H1 (cell line): ENCODE measurements at regions not wholly inside any gene's neighbourhood (a gene's known extent, or its start where the extent isn't known, plus 50 kb on each side); places are given as distances from the start of the nearest gene placed in this dataset.

Experiments used
- CTCF ChIA-PET: fragments of 300-600 bp; sonication (Branson Sonifier 250); formaldehyde crosslinking; loops from one replicate; lab custom pipeline; 2021; ENCODE audit not compliant: partially characterized antibody; lab: Charles Lee
- POLR2A ChIA-PET: fragments of 300-600 bp; sonication (Branson Sonifier 250); formaldehyde crosslinking; loops from one replicate; lab custom pipeline; 2021; ENCODE audit warnings: inconsistent platforms; ENCODE audit not compliant: partially characterized antibody; lab: Charles Lee
- DNase-seq, 2 experiments: peaks; one replicate each; pipeline versions ENCODE4 v3.0.0 to v3.0.0-alpha.2; 2010 to 2022; ENCODE audit warnings: low spot score in 2 of 2, low read depth in 1 of 2, mixed read lengths in 1 of 2
- FAIRE-seq: peaks from 2 replicates; lab custom pipeline; 2011; peaks lifted over from hg19 to GRCh38; lab: Jason Lieb, UNC
- H2AFZ ChIP-seq: 2 replicates; pipeline ENCODE4 v1.8.1; 2012; ENCODE audit warnings: low read length, inconsistent platforms
- H2AK5ac ChIP-seq: 2 replicates; pipeline ENCODE4 v1.6.1; 2013; ENCODE audit warnings: low read depth, low read length
- H2BK120ac ChIP-seq: replicated peaks from 2 replicates; pipeline ENCODE3; 2013; ENCODE audit warnings: low read depth, low read length, inconsistent platforms
- H2BK12ac ChIP-seq: 2 replicates; pipeline ENCODE4 v1.6.1; 2013; ENCODE audit warnings: low read depth, low read length
- H2BK15ac ChIP-seq: 2 replicates; pipeline ENCODE4 v1.6.1; 2013; ENCODE audit warnings: low read length
- H2BK20ac ChIP-seq: 2 replicates; pipeline ENCODE4 v1.6.1; 2013; ENCODE audit warnings: low read length
- H2BK5ac ChIP-seq: 2 replicates; pipeline ENCODE4 v1.6.1; 2013; ENCODE audit warnings: low read depth, low read length
- H3K14ac ChIP-seq: 2 replicates; pipeline ENCODE4 v1.6.1; 2013; ENCODE audit warnings: inconsistent platforms; ENCODE audit not compliant: insufficient read length
- H3K18ac ChIP-seq: 2 replicates; pipeline ENCODE4 v1.6.1; 2013; ENCODE audit warnings: low read length; ENCODE audit errors: extremely low read depth
- H3K23ac ChIP-seq: 2 replicates; pipeline ENCODE4 v1.6.1; 2013; ENCODE audit warnings: inconsistent platforms; ENCODE audit not compliant: insufficient read length
- H3K23me2 ChIP-seq: 2 replicates; pipeline ENCODE4 v1.6.1; 2013; ENCODE audit warnings: low read depth, low read length
- H3K27ac ChIP-seq: 2 replicates; pipeline ENCODE4 v1.6.1; 2011; ENCODE audit warnings: low read depth, low read length, inconsistent platforms
- H3K27me3 ChIP-seq, 4 experiments: replicated peaks in 1 of 4; 1 replicate in 1 of 4; 2 replicates in 3 of 4; pipeline versions ENCODE4 v1.6.1 to v1.8.1; 2011 to 2013; ENCODE audit warnings: low read length in 3 of 4, mild to moderate bottlenecking in 3 of 4, inconsistent platforms in 2 of 4, mixed read lengths in 2 of 4, moderate library complexity in 1 of 4; ENCODE audit not compliant: control insufficient read depth in 3 of 4, insufficient read depth in 3 of 4; ENCODE audit errors: extremely low read depth in 1 of 4
- H3K36me3 ChIP-seq, 4 experiments: 2 replicates each; pipeline versions ENCODE4 v1.6.1 to v1.8.1; 2011 to 2013; ENCODE audit warnings: mild to moderate bottlenecking in 4 of 4, low read length in 3 of 4, moderate library complexity in 2 of 4, control low read depth in 1 of 4, inconsistent platforms in 1 of 4; ENCODE audit not compliant: insufficient read depth in 4 of 4, control insufficient read depth in 2 of 4
- H3K4ac ChIP-seq: replicated peaks from 2 replicates; pipeline ENCODE3; 2013; ENCODE audit warnings: low read length, low read depth, mixed read lengths, inconsistent platforms; ENCODE audit not compliant: insufficient read length
- H3K4me1 ChIP-seq, 4 experiments: replicated peaks in 1 of 4; 1 replicate in 1 of 4; 2 replicates in 3 of 4; pipeline versions ENCODE4 v1.6.1 to v1.8.1; 2011 to 2013; ENCODE audit warnings: low read length in 3 of 4, inconsistent platforms in 2 of 4, mixed read lengths in 1 of 4; ENCODE audit not compliant: insufficient read depth in 4 of 4, control insufficient read depth in 3 of 4
- H3K4me2 ChIP-seq, 2 experiments: 2 replicates each; pipeline versions ENCODE4 v1.6.1 to v1.8.1; 2011 to 2013; ENCODE audit warnings: low read depth in 2 of 2, low read length in 2 of 2, control low read depth in 1 of 2, inconsistent platforms in 1 of 2, mild to moderate bottlenecking in 1 of 2; ENCODE audit not compliant: insufficient read depth in 1 of 2
- H3K4me3 ChIP-seq, 4 experiments: fragments of 200-600, 300-600 bp in 1 of 4; sonication (generic), shearing (Covaris generic), sonication (Bioruptor Twin) in 1 of 4; 2 replicates each; pipeline versions ENCODE4 v1.5.1 to v1.8.1; 2011 to 2016; ENCODE audit warnings: low read length in 4 of 4, low read depth in 3 of 4, control low read depth in 2 of 4, inconsistent platforms in 2 of 4, mild to moderate bottlenecking in 2 of 4, mixed read lengths in 1 of 4, moderate library complexity in 1 of 4; ENCODE audit not compliant: insufficient read depth in 2 of 4; ENCODE audit errors: extremely low read depth in 1 of 4
- H3K56ac ChIP-seq: replicated peaks from 2 replicates; pipeline ENCODE3; 2013; ENCODE audit warnings: low read depth, mild to moderate bottlenecking, mixed read lengths, low read length, inconsistent platforms; ENCODE audit not compliant: insufficient read length
- H3K79me1 ChIP-seq: 2 replicates; pipeline ENCODE4 v1.6.1; 2013; ENCODE audit warnings: low read depth, low read length, control low read depth
- H3K79me2 ChIP-seq, 2 experiments: 2 replicates each; pipeline versions ENCODE4 v1.6.1 to v1.8.1; 2012 to 2013; ENCODE audit warnings: low read length in 2 of 2, mild to moderate bottlenecking in 2 of 2, inconsistent platforms in 1 of 2; ENCODE audit not compliant: insufficient read depth in 2 of 2, control insufficient read depth in 1 of 2
- H3K9ac ChIP-seq, 4 experiments: replicated peaks in 1 of 4; 1 replicate in 1 of 4; 2 replicates in 3 of 4; pipeline versions ENCODE4 v1.6.1 to v1.8.1; 2011 to 2013; ENCODE audit warnings: low read depth in 3 of 4, low read length in 3 of 4, control low read depth in 2 of 4, mild to moderate bottlenecking in 2 of 4, moderate library complexity in 2 of 4, inconsistent platforms in 1 of 4; ENCODE audit errors: extremely low read depth in 1 of 4
- H3K9me3 ChIP-seq, 2 experiments: 2 replicates each; pipeline versions ENCODE4 v1.6.1 to v1.8.1; 2012 to 2013; ENCODE audit warnings: mild to moderate bottlenecking in 2 of 2, moderate library complexity in 2 of 2, control low read depth in 1 of 2, inconsistent platforms in 1 of 2, low read depth in 1 of 2, low read length in 1 of 2, mixed read lengths in 1 of 2; ENCODE audit not compliant: insufficient read depth in 2 of 2
- H4K20me1 ChIP-seq, 2 experiments: replicated peaks in 1 of 2; 2 replicates each; pipeline versions ENCODE3 to v1.8.1; 2011 to 2013; ENCODE audit warnings: inconsistent platforms in 2 of 2, low read length in 2 of 2, mild to moderate bottlenecking in 1 of 2; ENCODE audit not compliant: insufficient read depth in 2 of 2, control insufficient read depth in 1 of 2
- H4K5ac ChIP-seq: 2 replicates; pipeline ENCODE4 v1.6.1; 2013; ENCODE audit warnings: low read length, low read depth, mixed read lengths, inconsistent platforms; ENCODE audit not compliant: insufficient read length
- H4K8ac ChIP-seq: 2 replicates; pipeline ENCODE4 v1.8.0; 2013; ENCODE audit warnings: mild to moderate bottlenecking, moderate library complexity, low read length, inconsistent platforms; ENCODE audit not compliant: insufficient read depth; ENCODE audit errors: extremely low read depth
- H4K91ac ChIP-seq: replicated peaks from 2 replicates; pipeline ENCODE3; 2013; ENCODE audit warnings: low read length, mixed read lengths, inconsistent platforms; ENCODE audit not compliant: insufficient read length
- BRCA1 ChIP-seq: IDR thresholded peaks from 2 replicates; pipeline ENCODE4 v1.6.1; 2012; ENCODE audit warnings: low read depth, low read length, improper control_type of control experiment
- CTBP2 ChIP-seq: IDR thresholded peaks from 2 replicates; pipeline ENCODE4 v1.7.0; 2011; ENCODE audit warnings: borderline replicate concordance, mild to moderate bottlenecking, moderate library complexity, mixed read lengths, low read length; ENCODE audit not compliant: insufficient read depth, insufficient read length
- EGR1 ChIP-seq: IDR thresholded peaks from 2 replicates; pipeline ENCODE4 v1.6.1; 2011; ENCODE audit warnings: low read depth, low read length, borderline replicate concordance
- FOSL1 ChIP-seq: IDR thresholded peaks from 2 replicates; pipeline ENCODE4 v1.6.1; 2011; ENCODE audit warnings: mild to moderate bottlenecking, low read depth, low read length, moderate library complexity; ENCODE audit not compliant: insufficient read depth
- GTF2F1 ChIP-seq: IDR thresholded peaks from 2 replicates; pipeline ENCODE4 v1.6.1; 2012; ENCODE audit warnings: low read depth, low read length, improper control_type of control experiment, borderline replicate concordance
- HDAC2 ChIP-seq, 2 experiments: fragments of 300-600 bp in 1 of 2; sonication (generic) in 1 of 2; IDR thresholded peaks; 2 replicates each; pipeline ENCODE4 v1.6.1; 2011 to 2012; ENCODE audit warnings: low read depth in 2 of 2, low read length in 2 of 2, mild to moderate bottlenecking in 2 of 2, moderate library complexity in 2 of 2, borderline replicate concordance in 1 of 2, inconsistent platforms in 1 of 2
- JUN ChIP-seq: IDR thresholded peaks from 2 replicates; pipeline ENCODE4 v1.6.1; 2011; ENCODE audit warnings: low read depth, mild to moderate bottlenecking, improper control_type of control experiment, low read length
- MAFK ChIP-seq: IDR thresholded peaks from 2 replicates; pipeline ENCODE4 v1.6.1; 2012; ENCODE audit warnings: low read depth, mild to moderate bottlenecking, improper control_type of control experiment, low read length
- POLR2AphosphoS5 ChIP-seq: IDR thresholded peaks from 2 replicates; pipeline ENCODE4 v1.6.1; 2011; ENCODE audit warnings: low read depth, low read length
- SIRT6 ChIP-seq: IDR thresholded peaks from one replicate; pipeline ENCODE4 v1.7.1; 2012; ENCODE audit warnings: low read length, inconsistent platforms
- SIX5 ChIP-seq: IDR thresholded peaks from 2 replicates; pipeline ENCODE4 v1.6.1; 2011; ENCODE audit warnings: mild to moderate bottlenecking, low read depth, low read length
- SP2 ChIP-seq: IDR thresholded peaks from 2 replicates; pipeline ENCODE4 v1.6.1; 2012; ENCODE audit warnings: mild to moderate bottlenecking, low read length, inconsistent platforms
- SP4 ChIP-seq: IDR thresholded peaks from 2 replicates; pipeline ENCODE4 v1.6.1; 2012; ENCODE audit warnings: low read length, inconsistent platforms
- SRF ChIP-seq: IDR thresholded peaks from 2 replicates; pipeline ENCODE4 v1.6.1; 2011; ENCODE audit warnings: mild to moderate bottlenecking, low read depth, low read length, moderate library complexity
- TEAD4 ChIP-seq: IDR thresholded peaks from 2 replicates; pipeline ENCODE4 v1.6.1; 2012; ENCODE audit warnings: low read depth, low read length, inconsistent platforms, mixed read lengths
- WGBS, 2 experiments: shearing (Covaris generic) in 1 of 2; methylation state at CpG; one replicate each; pipeline versions ENCODE4 v1.1.6 to v1.1.7; 2013 to 2015; ENCODE audit warnings: low lambda C conversion rate in 2 of 2, mixed read lengths in 2 of 2, inconsistent platforms in 1 of 2, low coverage in 1 of 2, missing lambda C conversion rate in 1 of 2; ENCODE audit not compliant: insufficient replicate concordance in 2 of 2, insufficient coverage in 1 of 2, insufficient read length in 1 of 2; ENCODE audit errors: extremely low coverage in 1 of 2, missing lambda C conversion rate in 1 of 2; 5-methylcytosine and 5-hydroxymethylcytosine counted together
- TF ChIP-seq, protein P1 (sequence below): IDR thresholded peaks from 2 replicates; pipeline ENCODE4 v1.6.1; 2011; ENCODE audit warnings: low read depth, mild to moderate bottlenecking, low read length; ENCODE audit not compliant: insufficient read depth

- Histone ChIP-seq H3K4me1 (no peaks in the 10 kb centered on the region), H2BK15ac (no peak overlapping the region), H3K27me3 (no peaks in the 10 kb centered on the region), H2BK12ac (no peak overlapping the region), H2AFZ (no peak overlapping the region), H3K79me2 (no peaks in the 10 kb centered on the region), H3K79me1 (no peaks in the 10 kb centered on the region), H3K9ac (no peak overlapping the region), H4K91ac (no peak overlapping the region), H3K23ac (no peak overlapping the region), H3K56ac (no peak overlapping the region), H3K9me3 (no peaks in the 10 kb centered on the region), H2AK5ac (no peak overlapping the region), H3K36me3 (no peaks in the 10 kb centered on the region), H3K23me2 (no peaks in the 10 kb centered on the region), H4K8ac (no peak overlapping the region), H2BK20ac (no peak overlapping the region), H3K4ac (no peak overlapping the region), H4K5ac (no peak overlapping the region), H2BK5ac (no peak overlapping the region), H4K20me1 (no peaks in the 10 kb centered on the region), H3K4me2 (no peak overlapping the region), H3K4me3 (no peak overlapping the region), H2BK120ac (no peak overlapping the region), H3K27ac (no peak overlapping the region), H3K18ac (no peak overlapping the region), H3K14ac (no peak overlapping the region)
- ChIA-PET POLR2A (no interaction called here), CTCF (no interaction called here)
- WGBS, 2 experiments, result 66% methylated on average over 3 of the region's 3 CpGs; no CpG with 5 or more reads in 1 of the 2 experiments
- peak; percentile 42 for FAIRE-seq
- DNase-seq, result no peak
- TF ChIP-seq JUN, result no peak
- TF ChIP-seq POLR2AphosphoS5, result no peak
- no peak for TF ChIP-seq SIRT6
- TF ChIP-seq HDAC2 (IDR thresholded peaks at IDR 0.05; ENCODE audit: borderline replicate concordance in 1 of 2, low read depth in 2 of 2, low read length in 2 of 2), result no peak
- no peak for TF ChIP-seq EGR1
- TF ChIP-seq GTF2F1, result no peak
- TF ChIP-seq MAFK, result no peak
- TF ChIP-seq BRCA1, result no peak
- TF ChIP-seq SIX5, result no peak
- TF ChIP-seq TEAD4, result no peak
- no peak for TF ChIP-seq CTBP2
- no peak for TF ChIP-seq FOSL1
- TF ChIP-seq SP4, result no peak
- TF ChIP-seq, protein P1, sequence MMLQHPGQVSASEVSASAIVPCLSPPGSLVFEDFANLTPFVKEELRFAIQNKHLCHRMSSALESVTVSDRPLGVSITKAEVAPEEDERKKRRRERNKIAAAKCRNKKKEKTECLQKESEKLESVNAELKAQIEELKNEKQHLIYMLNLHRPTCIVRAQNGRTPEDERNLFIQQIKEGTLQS, result no peak
- no peak for TF ChIP-seq SRF
- no peak for TF ChIP-seq SP2
These were observed 660.1 kb downstream of the ADCYAP1 start for GRCh38 chr18:1564793-1565192.
